ENCODE measurements at regions not wholly inside any gene's neighbourhood (a gene's known extent, or its start where the extent isn't known, plus 50 kb on each side); places are given as distances from the start of the nearest gene placed in this dataset.

- no peak overlapping the region for H3K4me3 ChIP-seq
- peak overlapping the region in 1 of 12 donors; percentile 61 for H3K27ac ChIP-seq
- TF ChIP-seq POLR2A (IDR thresholded peaks at IDR 0.05) (no peak), CTCF (IDR thresholded peaks at IDR 0.05) (no peak)
- H3K9me3 ChIP-seq: no peaks in the 10 kb centered on the region
- H3K4me1 ChIP-seq: no peaks in the 10 kb centered on the region
- ATAC-seq (peak; percentile 63 to 93 (median 80)), DNase-seq (peak in 2 of 5 donors; percentile 37 to 66)
- no peaks in the 10 kb centered on the region for H3K27me3 ChIP-seq
- intact Hi-C loops (cut with DNase I): no loop called here
- 83 to 96% (median 87%) methylated on average over 7 of the region's 7 CpGs for WGBS, 4 donors
- H3K36me3 ChIP-seq: no peaks in the 10 kb centered on the region
These were observed 623.5 kb upstream of the NUDT12 start for GRCh38 chr5:104186100-104186499.

GRCh38 chr5:104184264-104184663 lies 621.7 kb upstream of the NUDT12 start:
- Histone ChIP-seq H3K27ac (no peak overlapping the region), H3K27me3 (no peaks in the 10 kb centered on the region), H3K4me3 (no peak overlapping the region), H3K4me1 (no peaks in the 10 kb centered on the region), H3K9me3 (peaks cover 0 to 13% (median 6%) of the 10 kb centered on the region in 12 donors), H3K36me3 (no peaks in the 10 kb centered on the region)
- TF ChIP-seq CTCF (IDR thresholded peaks at IDR 0.05): no peak
- TF ChIP-seq POLR2A (IDR thresholded peaks at IDR 0.05): no peak
- intact Hi-C loops (cut with DNase I): loop anchor here in 2 of 10 donors (5.0 kb wide), 2 partner anchors 597 to 602 kb away; no protein-coding TSS in a partner anchor
- DNase-seq: no peak
- 58 to 66% (median 59%) methylated on average over 3 of the region's 3 CpGs for WGBS, 4 donors
- no peak for ATAC-seq

- WGBS, 4 donors: 55 to 63% (median 60%) methylated on average over 9 of the region's 9 CpGs
- peaks cover 0 to 18% (median 9%) of the 10 kb centered on the region in 12 donors for H3K9me3 ChIP-seq
- peak in 10 of 12 donors; percentile 8 to 50 (median 24) for TF ChIP-seq CTCF (IDR thresholded peaks at IDR 0.05)
- TF ChIP-seq POLR2A (IDR thresholded peaks at IDR 0.05): no peak
- no peaks in the 10 kb centered on the region for H3K36me3 ChIP-seq
- H3K27me3 ChIP-seq: no peaks in the 10 kb centered on the region
- intact Hi-C loops (cut with DNase I): loop anchor here in 6 of 10 donors (5.0 to 10.0 kb wide), 3 partner anchors 592 to 597 kb away; no protein-coding TSS in a partner anchor
- H3K4me3 ChIP-seq: no peak overlapping the region
- DNase-seq (peak in 1 of 5 donors; percentile 16), ATAC-seq (no peak)
- no peak overlapping the region for H3K27ac ChIP-seq
- no peaks in the 10 kb centered on the region for H3K4me1 ChIP-seq
These were observed 616.4 kb upstream of the NUDT12 start for GRCh38 chr5:104178829-104179456.

- no peak for DNase-seq
- no peaks in the 10 kb centered on the region for H3K36me3 ChIP-seq
- no peak overlapping the region for H3K27ac ChIP-seq
- no peaks in the 10 kb centered on the region for H3K27me3 ChIP-seq
- no peak for ATAC-seq
- TF ChIP-seq CTCF (IDR thresholded peaks at IDR 0.05) (no peak), POLR2A (IDR thresholded peaks at IDR 0.05) (no peak)
- H3K4me1 ChIP-seq: no peaks in the 10 kb centered on the region
- intact Hi-C loops (cut with DNase I): loop anchor here in 6 of 10 donors (5.0 to 10.0 kb wide), 3 partner anchors 591 to 596 kb away; no protein-coding TSS in a partner anchor
- no peak overlapping the region for H3K4me3 ChIP-seq
- 85 to 89% (median 89%) methylated on average over 8 of the region's 8 CpGs for WGBS, 4 donors
- peaks cover 0 to 18% (median 9%) of the 10 kb centered on the region in 12 donors for H3K9me3 ChIP-seq
These were observed 615.5 kb upstream of the NUDT12 start for GRCh38 chr5:104178066-104178465.
